GM23338 (cell line): ENCODE measurements at regions not wholly inside any gene's neighbourhood (a gene's known extent, or its start where the extent isn't known, plus 50 kb on each side); places are given as distances from the start of the nearest gene placed in this dataset.

ENCODE experiments used
- ATAC-seq: fragments of 200-7000 bp; cut with Tn5 transposase; 3 replicates; pipeline ENCODE4 v1.9.1; 2020
- DNase-seq: peaks from one replicate; pipeline ENCODE4 v3.0.0-alpha.2; 2015; ENCODE audit warnings: low spot score
- H2AFZ ChIP-seq: fragments of 200-600 bp; sonication (generic); 2 replicates; pipeline ENCODE4 v1.8.0; 2016; ENCODE audit warnings: antibody characterized with exemption, mild to moderate bottlenecking, moderate library complexity
- H3F3A ChIP-seq: fragments of 200-600 bp; sonication (generic); replicated peaks from 2 replicates; pipeline ENCODE4 v1.8.0; 2017; ENCODE audit warnings: antibody characterized with exemption, mixed run types, low read depth
- H3K27ac ChIP-seq: fragments of 200-600 bp; sonication (generic); 2 replicates; pipeline ENCODE4 v1.6.1; 2016; ENCODE audit warnings: low read depth
- H3K27me3 ChIP-seq: fragments of 200-600 bp; sonication (generic); 2 replicates; pipeline ENCODE4 v1.8.0; 2016; ENCODE audit warnings: mild to moderate bottlenecking, mixed run types, moderate library complexity; ENCODE audit not compliant: insufficient read depth
- H3K36me3 ChIP-seq: fragments of 200-600 bp; sonication (generic); 2 replicates; pipeline ENCODE4 v1.8.0; 2016; ENCODE audit warnings: mild to moderate bottlenecking; ENCODE audit not compliant: insufficient read depth
- H3K4me1 ChIP-seq: fragments of 200-600 bp; sonication (generic); 2 replicates; pipeline ENCODE4 v1.8.0; 2016; ENCODE audit warnings: mild to moderate bottlenecking, moderate library complexity; ENCODE audit not compliant: insufficient read depth
- H3K4me2 ChIP-seq: fragments of 200-600 bp; sonication (generic); 2 replicates; pipeline ENCODE4 v1.7.1; 2017; ENCODE audit warnings: mixed run types
- H3K4me3 ChIP-seq: fragments of 200-600 bp; sonication (generic); 2 replicates; pipeline ENCODE4 v1.6.1; 2016; ENCODE audit warnings: mixed run types
- H3K79me2 ChIP-seq: fragments of 200-600 bp; sonication (generic); replicated peaks from 2 replicates; pipeline ENCODE4 v1.8.0; 2017; ENCODE audit warnings: mild to moderate bottlenecking; ENCODE audit not compliant: insufficient read depth
- H3K9me2 ChIP-seq: fragments of 200-600 bp; sonication (generic); 2 replicates; pipeline ENCODE4 v1.8.0; 2017; ENCODE audit not compliant: insufficient read depth
- H4K20me1 ChIP-seq: fragments of 200-600 bp; sonication (generic); replicated peaks from 2 replicates; pipeline ENCODE4 v1.8.0; 2017; ENCODE audit warnings: mild to moderate bottlenecking; ENCODE audit not compliant: insufficient read depth
- H3K27ac Mint-ChIP-seq: 2 replicates; pipeline ENCODE4 v1.8.0; 2020; ENCODE audit warnings: inconsistent platforms, mild to moderate bottlenecking, moderate library complexity, mixed read lengths
- H3K27me3 Mint-ChIP-seq: 3 replicates; pipeline ENCODE4 v1.8.0; 2022; ENCODE audit warnings: low read depth, mild to moderate bottlenecking, moderate library complexity, mixed read lengths, inconsistent platforms; ENCODE audit not compliant: insufficient read depth, poor library complexity
- H3K36me3 Mint-ChIP-seq: 3 replicates; pipeline ENCODE4 v1.8.0; 2021; ENCODE audit warnings: low read depth, mild to moderate bottlenecking, inconsistent platforms, moderate library complexity, mixed read lengths
- H3K4me1 Mint-ChIP-seq: 3 replicates; pipeline ENCODE4 v1.8.0; 2020; ENCODE audit warnings: mild to moderate bottlenecking, inconsistent platforms, mixed read lengths
- H3K4me3 Mint-ChIP-seq: 3 replicates; pipeline ENCODE4 v1.8.0; 2021; ENCODE audit warnings: moderate library complexity, mild to moderate bottlenecking, inconsistent platforms, mixed read lengths
- H3K9me3 Mint-ChIP-seq: 3 replicates; pipeline ENCODE4 v1.8.0; 2020; ENCODE audit warnings: moderate library complexity, mild to moderate bottlenecking, inconsistent platforms, mixed read lengths
- CREB1 ChIP-seq: fragments of 250-450 bp; sonication (Bioruptor Pico); IDR thresholded peaks from 2 replicates; pipeline ENCODE4 v1.5.0; 2020; ENCODE audit warnings: low read depth, mild to moderate bottlenecking, moderate library complexity
- EZH2phosphoT487 ChIP-seq: fragments of 200-600 bp; sonication (generic); IDR thresholded peaks from one replicate; pipeline ENCODE4 v1.8.1; 2018; ENCODE audit warnings: antibody characterized with exemption; ENCODE audit not compliant: unreplicated experiment
- JUNB ChIP-seq: IDR thresholded peaks from one replicate; pipeline ENCODE4 v1.6.1; 2016; ENCODE audit warnings: antibody characterized with exemption; ENCODE audit not compliant: unreplicated experiment
- POLR2AphosphoS5 ChIP-seq: IDR thresholded peaks from 2 replicates; pipeline ENCODE4 v1.6.1; 2016; ENCODE audit warnings: antibody characterized with exemption, low read depth
- STAT1 ChIP-seq: IDR thresholded peaks from one replicate; pipeline ENCODE4 v1.6.1; 2016; ENCODE audit warnings: antibody characterized with exemption; ENCODE audit not compliant: unreplicated experiment
- ZNF114 ChIP-seq: fragments of 250-450 bp; sonication (Bioruptor Pico); IDR thresholded peaks from 2 replicates; pipeline ENCODE4 v1.5.0; 2020; ENCODE audit warnings: mild to moderate bottlenecking, moderate library complexity
- ZNF331 ChIP-seq: fragments of 250-450 bp; sonication (Bioruptor Pico); IDR thresholded peaks from 2 replicates; pipeline ENCODE4 v1.5.0; 2020; ENCODE audit warnings: low read depth, mild to moderate bottlenecking, moderate library complexity
- TF ChIP-seq, protein P1 (sequence below): IDR thresholded peaks from one replicate; pipeline ENCODE4 v1.6.1; 2018; ENCODE audit warnings: antibody characterized with exemption; ENCODE audit not compliant: unreplicated experiment
- TF ChIP-seq, protein P2 (sequence below): fragments of 250-450 bp; sonication (Bioruptor Pico); IDR thresholded peaks from 2 replicates; pipeline ENCODE4 v1.5.0; 2020; ENCODE audit warnings: mild to moderate bottlenecking, moderate library complexity

DNA sequence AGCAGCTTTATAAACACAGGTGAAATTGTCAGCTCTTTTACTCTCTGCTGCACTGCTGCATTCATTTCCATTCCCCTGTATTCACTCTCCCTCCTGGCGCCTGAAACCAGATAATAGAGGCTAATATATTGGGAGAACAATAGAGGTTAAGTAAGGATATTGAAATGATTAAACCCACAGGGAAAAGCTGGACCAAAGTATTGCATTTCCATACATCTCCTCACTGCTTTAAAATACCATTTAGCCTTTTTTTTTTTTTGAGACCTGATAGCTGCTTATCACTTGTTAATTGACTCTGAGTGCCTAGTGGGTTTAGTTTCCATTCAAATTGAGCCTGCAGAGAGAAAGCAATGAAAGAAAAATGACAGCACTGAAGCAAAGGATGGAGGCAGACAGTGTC, 540.5 kb upstream of the IMPG1 start:
- Histone ChIP-seq H3K9me2 (no peaks in the 10 kb centered on the region), H3K36me3 (no peaks in the 10 kb centered on the region), H2AFZ (no peak overlapping the region), H3K27ac (no peak overlapping the region), H3K4me2 (peak overlapping the region; percentile 6; the same call in 1 of the 2 replicates), H4K20me1 (no peaks in the 10 kb centered on the region), H3K27me3 (no peaks in the 10 kb centered on the region), H3K79me2 (no peaks in the 10 kb centered on the region), H3F3A (no peaks in the 10 kb centered on the region), H3K4me1 (peaks cover 23% of the 10 kb centered on the region), H3K4me3 (no peak overlapping the region)
- no peaks in the 10 kb centered on the region for H3K27me3 Mint-ChIP-seq
- 0 out of 2 replicates have a peak overlapping the region, but pooled peaks have one; percentile 60 for H3K27ac Mint-ChIP-seq
- DNase-seq (peak; percentile 23), ATAC-seq (peak; percentile 75)
- peaks cover 39% of the 10 kb centered on the region for H3K4me1 Mint-ChIP-seq
- H3K36me3 Mint-ChIP-seq = peaks cover 10% of the 10 kb centered on the region; the same call in 2 of the 3 replicates
- no peak overlapping the region; the same call in 2 of the 3 replicates for H3K4me3 Mint-ChIP-seq
- H3K9me3 Mint-ChIP-seq = no peaks in the 10 kb centered on the region
- TF ChIP-seq STAT1 (no peak), EZH2phosphoT487 (no peak), CREB1 (CRISPR knock-in tag) (no peak), ZNF331 (no peak), ZNF114 (CRISPR knock-in tag) (no peak), POLR2AphosphoS5 (no peak), JUNB (no peak)
- TF ChIP-seq, protein P1, sequence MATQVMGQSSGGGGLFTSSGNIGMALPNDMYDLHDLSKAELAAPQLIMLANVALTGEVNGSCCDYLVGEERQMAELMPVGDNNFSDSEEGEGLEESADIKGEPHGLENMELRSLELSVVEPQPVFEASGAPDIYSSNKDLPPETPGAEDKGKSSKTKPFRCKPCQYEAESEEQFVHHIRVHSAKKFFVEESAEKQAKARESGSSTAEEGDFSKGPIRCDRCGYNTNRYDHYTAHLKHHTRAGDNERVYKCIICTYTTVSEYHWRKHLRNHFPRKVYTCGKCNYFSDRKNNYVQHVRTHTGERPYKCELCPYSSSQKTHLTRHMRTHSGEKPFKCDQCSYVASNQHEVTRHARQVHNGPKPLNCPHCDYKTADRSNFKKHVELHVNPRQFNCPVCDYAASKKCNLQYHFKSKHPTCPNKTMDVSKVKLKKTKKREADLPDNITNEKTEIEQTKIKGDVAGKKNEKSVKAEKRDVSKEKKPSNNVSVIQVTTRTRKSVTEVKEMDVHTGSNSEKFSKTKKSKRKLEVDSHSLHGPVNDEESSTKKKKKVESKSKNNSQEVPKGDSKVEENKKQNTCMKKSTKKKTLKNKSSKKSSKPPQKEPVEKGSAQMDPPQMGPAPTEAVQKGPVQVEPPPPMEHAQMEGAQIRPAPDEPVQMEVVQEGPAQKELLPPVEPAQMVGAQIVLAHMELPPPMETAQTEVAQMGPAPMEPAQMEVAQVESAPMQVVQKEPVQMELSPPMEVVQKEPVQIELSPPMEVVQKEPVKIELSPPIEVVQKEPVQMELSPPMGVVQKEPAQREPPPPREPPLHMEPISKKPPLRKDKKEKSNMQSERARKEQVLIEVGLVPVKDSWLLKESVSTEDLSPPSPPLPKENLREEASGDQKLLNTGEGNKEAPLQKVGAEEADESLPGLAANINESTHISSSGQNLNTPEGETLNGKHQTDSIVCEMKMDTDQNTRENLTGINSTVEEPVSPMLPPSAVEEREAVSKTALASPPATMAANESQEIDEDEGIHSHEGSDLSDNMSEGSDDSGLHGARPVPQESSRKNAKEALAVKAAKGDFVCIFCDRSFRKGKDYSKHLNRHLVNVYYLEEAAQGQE = no peak
- TF ChIP-seq, protein P2, sequence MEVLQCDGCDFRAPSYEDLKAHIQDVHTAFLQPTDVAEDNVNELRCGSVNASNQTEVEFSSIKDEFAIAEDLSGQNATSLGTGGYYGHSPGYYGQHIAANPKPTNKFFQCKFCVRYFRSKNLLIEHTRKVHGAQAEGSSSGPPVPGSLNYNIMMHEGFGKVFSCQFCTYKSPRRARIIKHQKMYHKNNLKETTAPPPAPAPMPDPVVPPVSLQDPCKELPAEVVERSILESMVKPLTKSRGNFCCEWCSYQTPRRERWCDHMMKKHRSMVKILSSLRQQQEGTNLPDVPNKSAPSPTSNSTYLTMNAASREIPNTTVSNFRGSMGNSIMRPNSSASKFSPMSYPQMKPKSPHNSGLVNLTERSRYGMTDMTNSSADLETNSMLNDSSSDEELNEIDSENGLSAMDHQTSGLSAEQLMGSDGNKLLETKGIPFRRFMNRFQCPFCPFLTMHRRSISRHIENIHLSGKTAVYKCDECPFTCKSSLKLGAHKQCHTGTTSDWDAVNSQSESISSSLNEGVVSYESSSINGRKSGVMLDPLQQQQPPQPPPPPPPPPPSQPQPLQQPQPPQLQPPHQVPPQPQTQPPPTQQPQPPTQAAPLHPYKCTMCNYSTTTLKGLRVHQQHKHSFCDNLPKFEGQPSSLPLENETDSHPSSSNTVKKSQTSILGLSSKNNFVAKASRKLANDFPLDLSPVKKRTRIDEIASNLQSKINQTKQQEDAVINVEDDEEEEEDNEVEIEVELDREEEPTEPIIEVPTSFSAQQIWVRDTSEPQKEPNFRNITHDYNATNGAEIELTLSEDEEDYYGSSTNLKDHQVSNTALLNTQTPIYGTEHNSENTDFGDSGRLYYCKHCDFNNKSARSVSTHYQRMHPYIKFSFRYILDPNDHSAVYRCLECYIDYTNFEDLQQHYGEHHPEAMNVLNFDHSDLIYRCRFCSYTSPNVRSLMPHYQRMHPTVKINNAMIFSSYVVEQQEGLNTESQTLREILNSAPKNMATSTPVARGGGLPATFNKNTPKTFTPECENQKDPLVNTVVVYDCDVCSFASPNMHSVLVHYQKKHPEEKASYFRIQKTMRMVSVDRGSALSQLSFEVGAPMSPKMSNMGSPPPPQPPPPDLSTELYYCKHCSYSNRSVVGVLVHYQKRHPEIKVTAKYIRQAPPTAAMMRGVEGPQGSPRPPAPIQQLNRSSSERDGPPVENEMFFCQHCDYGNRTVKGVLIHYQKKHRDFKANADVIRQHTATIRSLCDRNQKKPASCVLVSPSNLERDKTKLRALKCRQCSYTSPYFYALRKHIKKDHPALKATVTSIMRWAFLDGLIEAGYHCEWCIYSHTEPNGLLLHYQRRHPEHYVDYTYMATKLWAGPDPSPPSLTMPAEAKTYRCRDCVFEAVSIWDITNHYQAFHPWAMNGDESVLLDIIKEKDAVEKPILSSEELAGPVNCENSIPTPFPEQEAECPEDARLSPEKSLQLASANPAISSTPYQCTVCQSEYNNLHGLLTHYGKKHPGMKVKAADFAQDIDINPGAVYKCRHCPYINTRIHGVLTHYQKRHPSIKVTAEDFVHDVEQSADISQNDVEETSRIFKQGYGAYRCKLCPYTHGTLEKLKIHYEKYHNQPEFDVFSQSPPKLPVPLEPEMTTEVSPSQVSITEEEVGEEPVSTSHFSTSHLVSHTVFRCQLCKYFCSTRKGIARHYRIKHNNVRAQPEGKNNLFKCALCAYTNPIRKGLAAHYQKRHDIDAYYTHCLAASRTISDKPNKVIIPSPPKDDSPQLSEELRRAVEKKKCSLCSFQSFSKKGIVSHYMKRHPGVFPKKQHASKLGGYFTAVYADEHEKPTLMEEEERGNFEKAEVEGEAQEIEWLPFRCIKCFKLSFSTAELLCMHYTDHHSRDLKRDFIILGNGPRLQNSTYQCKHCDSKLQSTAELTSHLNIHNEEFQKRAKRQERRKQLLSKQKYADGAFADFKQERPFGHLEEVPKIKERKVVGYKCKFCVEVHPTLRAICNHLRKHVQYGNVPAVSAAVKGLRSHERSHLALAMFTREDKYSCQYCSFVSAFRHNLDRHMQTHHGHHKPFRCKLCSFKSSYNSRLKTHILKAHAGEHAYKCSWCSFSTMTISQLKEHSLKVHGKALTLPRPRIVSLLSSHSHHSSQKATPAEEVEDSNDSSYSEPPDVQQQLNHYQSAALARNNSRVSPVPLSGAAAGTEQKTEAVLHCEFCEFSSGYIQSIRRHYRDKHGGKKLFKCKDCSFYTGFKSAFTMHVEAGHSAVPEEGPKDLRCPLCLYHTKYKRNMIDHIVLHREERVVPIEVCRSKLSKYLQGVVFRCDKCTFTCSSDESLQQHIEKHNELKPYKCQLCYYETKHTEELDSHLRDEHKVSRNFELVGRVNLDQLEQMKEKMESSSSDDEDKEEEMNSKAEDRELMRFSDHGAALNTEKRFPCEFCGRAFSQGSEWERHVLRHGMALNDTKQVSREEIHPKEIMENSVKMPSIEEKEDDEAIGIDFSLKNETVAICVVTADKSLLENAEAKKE (CRISPR knock-in tag) = no peak
